Activated effector memory CD4-positive, alpha-beta T cell treated with anti-CD3 and anti-CD28 coated beads, Interleukin-2, amount 50 U/mL, for 16 hours (primary cell): ENCODE measurements at regions not wholly inside any gene's neighbourhood (a gene's known extent, or its start where the extent isn't known, plus 50 kb on each side); places are given as distances from the start of the nearest gene placed in this dataset.
"Not testable (repeated sequence)": the region's sequence is repeated elsewhere in the genome, so short reads cannot be mapped to it uniquely, and the experiment has no call there.

Experiments
- DNase-seq: peaks from one replicate; pipeline ENCODE4 v3.0.0-alpha.2; 2020

GRCh38 chr5:154652746-154653417 lies 102.3 kb upstream of the LARP1 start:
- peak; percentile 25 for DNase-seq

DNA sequence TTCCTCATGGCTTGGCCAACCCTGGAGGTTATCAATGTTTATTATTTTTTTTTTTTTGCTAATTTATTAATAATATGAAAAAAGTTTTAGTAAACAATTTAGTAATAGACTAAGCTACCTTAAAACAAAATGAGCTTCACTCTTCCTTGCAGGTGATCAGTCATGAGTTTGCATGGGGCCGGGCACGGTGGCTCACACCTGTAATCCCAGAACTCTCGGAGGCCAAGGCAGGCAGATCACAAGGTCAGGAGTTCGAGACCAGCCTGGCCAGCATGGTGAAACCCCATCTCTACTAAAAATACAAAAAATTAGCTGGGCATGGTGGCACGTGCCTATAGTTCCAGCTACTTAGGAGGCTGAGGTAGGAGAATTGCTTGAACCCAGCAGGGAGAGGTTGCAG lies 103.4 kb upstream of the LARP1 start:
- not testable (repeated sequence) for DNase-seq

GRCh38 chr5:154648706-154649105 lies 106.5 kb upstream of the LARP1 start:
- DNase-seq: peak; percentile 46

DNA sequence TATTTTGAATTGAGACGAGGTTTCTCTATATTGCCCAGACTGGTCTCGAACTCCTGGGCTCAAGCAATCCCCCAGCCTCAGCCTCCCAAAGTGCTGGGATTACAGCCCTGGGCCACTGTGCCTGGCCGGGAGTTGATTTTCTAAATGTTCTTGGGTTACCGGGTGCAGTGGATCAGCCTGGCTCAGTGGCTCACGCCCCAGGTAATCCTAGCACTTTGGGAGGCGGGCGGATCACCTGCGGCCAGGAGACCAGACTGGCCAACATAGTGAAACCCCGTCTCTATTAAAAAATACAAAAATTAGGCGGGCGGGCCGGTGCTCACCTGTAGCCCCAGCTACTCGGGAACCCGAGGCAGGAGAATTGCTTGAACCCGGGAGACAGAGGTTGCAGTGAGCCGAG lies 106.9 kb upstream of the LARP1 start:
- DNase-seq: peak; percentile 30

DNA sequence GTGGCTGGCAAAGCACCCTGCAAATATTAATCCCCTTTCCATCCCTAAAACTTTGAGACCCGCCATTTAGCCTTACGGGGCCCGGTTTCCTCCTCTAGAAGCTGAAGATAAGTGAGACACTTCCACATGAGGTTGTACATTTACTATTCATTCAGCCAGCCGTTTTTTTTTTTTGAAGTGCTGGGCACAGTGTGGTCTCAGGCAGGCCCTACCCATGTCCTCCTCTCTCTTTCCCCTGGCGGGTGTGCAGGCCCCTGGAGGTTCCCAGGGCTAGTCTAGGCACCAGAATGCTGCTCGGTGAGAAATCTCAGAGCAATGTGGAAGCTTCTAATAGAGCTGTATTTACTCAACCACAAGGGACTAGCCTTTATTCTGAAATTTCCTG lies 107.4 kb upstream of the LARP1 start:
- no peak for DNase-seq

- DNase-seq: peak; percentile 62
Measured at GRCh38 chr5:154647114-154647760, 107.9 kb upstream of the LARP1 start.

DNA sequence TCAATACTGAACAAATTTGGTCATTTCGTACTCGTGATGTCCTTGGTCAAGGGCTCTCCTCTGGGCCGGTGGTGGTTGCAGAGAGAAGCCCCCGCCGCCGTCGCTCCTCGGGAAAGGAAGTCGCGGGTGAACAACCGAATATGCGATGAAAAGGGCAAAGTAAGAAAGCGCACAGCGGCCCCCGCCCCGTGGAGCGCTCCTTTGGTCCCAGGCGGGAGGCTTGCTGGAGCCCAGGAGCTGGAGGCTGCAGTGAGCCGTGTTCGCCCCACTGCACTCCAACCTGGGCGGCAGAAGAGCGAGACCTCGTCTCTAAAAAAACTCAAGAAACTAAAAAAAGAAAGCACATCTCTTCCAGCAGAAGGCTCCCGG lies 108.4 kb upstream of the LARP1 start:
- peak; percentile 57 for DNase-seq

GRCh38 chr5:154644745-154645411 lies 110.3 kb upstream of the LARP1 start:
- no peak for DNase-seq

GRCh38 chr5:154642499-154643245 lies 112.5 kb upstream of the LARP1 start:
- DNase-seq: no peak

GRCh38 chr5:154640213-154640831 lies 114.9 kb upstream of the LARP1 start:
- DNase-seq: not testable (repeated sequence)

DNA sequence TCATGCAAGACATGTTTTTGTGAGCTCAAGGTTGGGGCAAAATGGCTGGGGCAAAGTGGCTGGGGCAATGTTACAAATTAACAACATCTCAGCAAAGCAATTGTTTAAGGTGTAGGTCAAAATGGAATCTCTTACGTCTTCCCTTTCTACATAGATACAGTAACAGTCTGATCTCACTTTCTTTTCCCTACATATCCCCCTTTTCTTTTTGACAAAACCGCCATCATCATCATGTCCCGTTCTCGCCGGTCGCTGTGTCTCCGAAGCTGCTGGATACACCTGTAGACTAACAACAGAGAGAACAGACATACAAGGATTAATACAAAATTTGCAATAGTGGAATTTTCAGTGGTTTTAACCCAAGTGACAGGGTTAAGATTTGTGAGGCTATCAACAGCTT lies 118.4 kb upstream of the LARP1 start:
- not testable (repeated sequence) for DNase-seq

- not testable (repeated sequence) for DNase-seq
Measured at GRCh38 chr5:154636271-154636670, 118.9 kb upstream of the LARP1 start.

GRCh38 chr5:154633744-154634143 lies 121.4 kb upstream of the LARP1 start:
- not testable (repeated sequence) for DNase-seq

DNA sequence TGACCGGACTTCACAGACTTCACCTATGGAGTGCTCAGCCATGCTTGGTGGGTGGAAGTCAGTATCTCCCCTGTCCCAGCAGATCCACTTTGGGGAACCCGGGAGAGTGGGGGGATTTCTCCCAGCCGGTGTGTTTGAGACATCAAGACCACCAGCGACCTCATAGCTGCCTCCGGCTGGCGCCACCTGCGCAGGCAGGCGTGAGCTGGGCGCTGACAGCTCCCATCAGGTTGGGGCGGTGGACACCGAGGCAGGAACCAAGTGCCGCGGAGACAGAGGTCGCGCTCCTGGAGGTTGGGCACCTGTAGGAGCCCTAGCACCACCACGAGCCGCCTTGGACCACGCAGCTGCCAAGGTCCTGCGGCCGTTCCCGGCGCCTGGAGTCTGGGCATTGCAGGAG lies 124.0 kb upstream of the LARP1 start:
- no peak for DNase-seq

- no peak for DNase-seq
Measured at GRCh38 chr5:154630410-154630809, 124.8 kb upstream of the LARP1 start.

- DNase-seq: no peak
Measured at GRCh38 chr5:154628685-154629084, 126.5 kb upstream of the LARP1 start.

DNA sequence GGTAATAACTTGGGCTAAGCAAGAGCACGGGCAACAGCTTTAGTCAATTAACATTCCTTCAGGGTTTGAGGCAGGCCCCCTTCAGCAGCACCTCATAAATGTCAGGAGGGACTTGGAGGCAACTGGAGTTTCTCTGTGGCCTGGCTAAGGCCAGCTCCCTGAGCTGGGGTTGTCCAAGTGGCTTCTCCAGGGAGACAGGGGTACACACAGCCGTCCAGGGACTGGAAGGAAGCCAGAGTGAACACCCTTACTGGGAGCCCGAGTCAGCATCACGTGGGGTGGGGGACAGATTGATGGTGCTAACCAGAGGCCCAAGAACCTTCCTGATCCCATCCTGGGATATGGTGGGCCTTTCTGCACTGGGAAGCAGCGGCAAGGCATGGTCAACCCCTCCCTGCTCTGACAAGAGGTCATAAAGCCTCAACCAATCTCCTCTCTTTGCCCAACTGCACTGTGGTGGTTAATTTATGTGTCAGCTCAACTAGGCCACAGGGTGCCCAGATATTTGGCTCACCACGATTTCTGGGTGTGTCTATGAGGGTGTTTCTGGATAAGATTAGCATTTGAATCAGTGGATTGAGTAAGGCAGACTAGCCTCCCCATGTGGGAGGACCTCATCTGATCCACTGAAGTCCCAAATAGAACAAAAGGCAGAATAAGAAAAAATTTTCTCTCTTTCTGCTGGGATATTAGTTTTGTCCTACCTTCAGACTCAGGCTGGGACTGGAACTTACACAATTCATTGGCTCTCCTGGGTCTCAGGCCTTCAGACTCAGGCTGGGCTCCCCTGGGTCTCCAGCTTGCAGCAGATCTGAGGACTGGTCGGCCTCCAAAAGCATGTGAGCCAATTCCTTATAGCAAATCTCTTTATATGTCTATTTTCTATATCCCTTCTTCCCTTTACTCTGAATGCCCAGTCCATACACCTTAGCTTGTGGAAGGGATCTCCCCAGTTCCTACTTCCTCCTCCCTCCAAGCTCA lies 127.2 kb upstream of the LARP1 start:
- DNase-seq: no peak

DNA sequence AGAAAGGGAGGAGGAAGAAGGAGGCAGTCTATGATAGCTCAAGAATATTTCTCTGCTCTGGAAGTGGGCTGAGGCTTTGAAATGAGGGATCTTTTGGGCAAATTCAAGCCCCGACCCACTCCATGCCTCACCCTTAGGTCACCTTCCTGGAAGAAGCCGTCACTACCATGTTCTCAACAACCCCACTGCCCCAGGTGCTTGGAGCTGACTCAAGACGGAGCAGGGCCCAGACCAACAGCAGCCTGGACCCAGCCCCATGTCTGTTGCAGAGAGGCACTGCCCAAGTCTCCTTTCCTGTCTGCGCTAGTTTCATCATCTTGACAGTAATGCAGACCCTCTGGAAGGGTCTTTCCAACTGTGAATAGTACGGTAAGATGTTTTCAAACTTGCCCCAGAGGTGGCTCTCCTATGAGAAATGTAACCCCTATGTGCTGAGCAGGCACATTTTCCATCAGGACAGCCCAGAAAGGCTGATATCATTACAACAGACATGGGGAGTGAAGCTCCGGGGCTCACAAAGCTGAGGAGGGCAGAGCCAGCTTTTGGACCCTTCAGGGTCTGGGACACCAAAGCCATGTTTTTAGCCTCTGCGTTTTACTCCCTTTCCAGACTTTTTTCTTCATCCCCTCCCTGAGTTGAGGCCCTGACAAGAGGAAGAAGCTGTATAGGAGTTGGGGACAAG lies 128.2 kb upstream of the LARP1 start:
- no peak for DNase-seq

DNA sequence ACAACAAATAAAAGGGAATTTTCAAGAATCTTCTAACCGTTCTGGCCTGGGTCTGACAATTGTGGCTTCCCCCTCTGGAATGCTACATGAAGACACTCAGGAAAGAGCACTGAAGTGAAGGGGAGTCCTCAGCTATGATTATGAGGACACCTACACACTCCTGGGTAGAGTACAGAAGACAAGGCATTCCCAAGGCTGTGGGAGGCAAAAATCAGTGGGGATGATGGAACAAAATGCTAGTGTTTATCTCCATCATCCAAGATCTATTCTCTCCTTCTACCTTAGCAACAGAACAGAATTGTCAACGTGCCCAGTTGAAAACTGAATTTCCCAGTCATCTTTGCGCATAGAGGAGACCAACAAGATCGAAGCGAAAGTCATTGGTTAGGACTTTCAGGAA lies 130.1 kb upstream of the LARP1 start:
- no peak for DNase-seq

- no peak for DNase-seq
Measured at GRCh38 chr5:154624341-154624740, 130.8 kb upstream of the LARP1 start.

DNA sequence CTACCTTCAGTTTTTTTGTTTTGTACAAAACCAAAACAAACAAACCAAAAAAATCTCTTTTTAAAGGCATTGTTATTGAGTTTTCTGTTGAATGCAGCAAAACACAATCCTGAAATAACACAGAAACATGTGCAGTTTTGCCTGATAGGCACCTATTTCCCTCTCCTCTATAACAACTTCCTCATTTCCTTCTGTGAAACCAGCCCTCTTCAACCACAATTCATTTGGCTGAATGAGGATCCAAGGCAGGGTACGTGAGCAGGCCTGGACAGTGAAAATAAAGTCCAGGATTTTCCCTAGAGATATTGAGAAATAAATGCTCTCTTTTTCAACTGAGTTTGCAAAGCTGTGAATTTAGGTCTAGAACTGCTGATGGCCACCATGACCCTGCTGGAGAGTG lies 134.8 kb upstream of the LARP1 start:
- no peak for DNase-seq
